K562 (cell line): ENCODE measurements at regions not wholly inside any gene's neighbourhood (a gene's known extent, or its start where the extent isn't known, plus 50 kb on each side); places are given as distances from the start of the nearest gene placed in this dataset.

ENCODE experiments used
- FOSL1 ChIP-seq: fragments of 200-800 bp; sonication (Bioruptor generic); conservative IDR thresholded peaks from 2 replicates; pipeline ENCODE4 v1.6.1; 2016; ENCODE audit warnings: missing genetic modification characterization, missing compliant biosample characterization
- MTA2 ChIP-seq: fragments of 450-650 bp; IDR thresholded peaks from 2 replicates; pipeline ENCODE4 v1.6.1; 2016; ENCODE audit warnings: low read depth

DNA sequence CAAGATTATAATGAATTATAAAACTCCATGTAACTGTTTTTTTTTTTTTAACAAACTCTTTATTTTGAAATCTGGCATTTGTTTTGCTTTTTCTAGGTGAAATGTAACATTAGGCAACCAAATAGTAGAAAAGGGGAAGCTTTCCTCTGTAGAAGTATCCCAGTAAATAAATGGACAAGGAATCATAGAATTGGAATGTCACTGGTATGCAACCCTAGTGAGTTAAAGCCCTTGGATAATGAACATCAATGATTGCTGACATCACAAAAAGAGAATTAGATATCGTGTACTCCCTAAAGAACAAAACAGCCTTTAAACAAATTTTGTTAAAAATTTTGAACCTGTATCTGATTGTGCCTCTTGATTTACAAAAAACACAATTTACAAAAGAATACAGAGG is 93.9 kb upstream of the OGFRL1 start:
- TF ChIP-seq FOSL1 (no peak), MTA2 (no peak)
